GM18873 (cell line): ENCODE measurements at regions not wholly inside any gene's neighbourhood (a gene's known extent, or its start where the extent isn't known, plus 50 kb on each side); places are given as distances from the start of the nearest gene placed in this dataset.

Source experiments
- ATAC-seq: cut with Tn5 transposase; IDR thresholded peaks from one replicate; pipeline ENCODE4 v1.9.1; 2021; ENCODE audit warnings: mild to moderate bottlenecking, moderate library complexity, moderate number of reproducible peaks; ENCODE audit not compliant: unreplicated experiment, low FRiP score

DNA sequence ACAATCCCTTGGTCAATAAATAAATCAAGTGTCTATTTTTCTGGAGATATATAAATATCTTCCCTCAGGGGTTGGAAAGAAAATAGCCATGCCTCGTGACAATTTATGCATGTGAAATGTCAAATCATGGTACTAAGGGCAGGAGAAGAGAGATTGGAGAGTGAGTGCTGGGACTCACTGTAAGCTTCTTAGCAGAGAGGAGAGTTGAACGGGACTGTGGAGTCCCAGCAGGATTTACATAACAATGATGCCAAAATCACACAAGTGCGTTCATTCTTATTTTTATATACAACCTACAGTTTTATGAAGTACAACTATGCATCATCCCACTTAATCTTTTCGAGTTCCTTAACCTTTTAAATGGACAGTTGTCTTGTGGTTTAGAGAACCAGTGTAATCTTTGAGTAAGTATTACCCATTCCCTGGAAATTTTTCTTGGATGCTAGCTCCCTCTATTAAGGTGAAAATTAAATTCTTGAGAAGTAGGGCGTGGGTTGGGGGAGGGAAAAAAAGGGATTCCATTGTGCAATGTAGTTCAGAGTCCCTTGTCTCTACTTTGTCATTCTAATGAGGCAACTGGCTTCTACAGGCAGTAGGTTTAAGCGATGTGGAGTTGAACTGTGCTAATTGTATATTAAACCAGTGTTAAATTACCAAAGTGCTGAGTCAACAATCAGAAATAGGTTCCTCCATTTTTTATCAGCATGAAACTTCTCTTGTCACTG, 143.6 kb upstream of the EPHA4 start:
- ATAC-seq, result no peak

DNA sequence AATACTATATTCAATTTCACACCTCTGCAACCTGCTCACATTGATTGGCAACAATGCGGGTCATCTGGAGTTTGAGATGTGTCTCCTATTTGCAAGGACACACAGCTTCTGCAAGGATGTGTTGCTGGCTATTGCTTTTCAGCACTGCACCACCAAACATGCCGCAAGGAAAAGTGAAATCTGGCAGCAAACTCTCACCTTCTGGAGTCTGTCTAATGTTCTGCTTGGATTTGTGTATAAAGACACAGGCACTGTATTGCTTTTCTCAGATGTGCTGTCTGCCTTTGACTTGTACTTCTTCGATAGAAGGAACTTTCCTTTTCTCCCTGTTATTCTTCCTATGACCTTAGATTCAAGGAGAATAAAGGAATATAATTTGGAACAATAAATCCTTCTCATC, 138.6 kb upstream of the EPHA4 start:
- no peak for ATAC-seq

DNA sequence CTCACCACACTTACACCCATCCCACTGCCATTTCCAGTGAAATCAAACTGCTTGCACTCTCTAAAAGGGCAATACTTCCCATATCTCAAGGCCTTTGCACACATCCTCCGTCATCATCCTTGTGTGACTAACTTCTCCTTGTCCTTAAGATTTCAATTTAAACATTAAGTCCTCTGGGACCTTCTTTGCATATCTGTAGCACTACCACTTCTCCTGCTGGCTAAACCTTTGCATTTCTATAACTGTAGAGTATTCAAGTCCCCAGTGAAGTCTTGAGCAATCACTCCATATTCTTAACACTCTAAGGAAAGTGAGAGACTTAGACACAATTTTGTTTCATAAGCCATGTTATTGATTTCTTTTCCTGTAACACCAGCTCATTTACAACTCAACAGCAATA, 136.8 kb upstream of the EPHA4 start:
- no peak for ATAC-seq

DNA sequence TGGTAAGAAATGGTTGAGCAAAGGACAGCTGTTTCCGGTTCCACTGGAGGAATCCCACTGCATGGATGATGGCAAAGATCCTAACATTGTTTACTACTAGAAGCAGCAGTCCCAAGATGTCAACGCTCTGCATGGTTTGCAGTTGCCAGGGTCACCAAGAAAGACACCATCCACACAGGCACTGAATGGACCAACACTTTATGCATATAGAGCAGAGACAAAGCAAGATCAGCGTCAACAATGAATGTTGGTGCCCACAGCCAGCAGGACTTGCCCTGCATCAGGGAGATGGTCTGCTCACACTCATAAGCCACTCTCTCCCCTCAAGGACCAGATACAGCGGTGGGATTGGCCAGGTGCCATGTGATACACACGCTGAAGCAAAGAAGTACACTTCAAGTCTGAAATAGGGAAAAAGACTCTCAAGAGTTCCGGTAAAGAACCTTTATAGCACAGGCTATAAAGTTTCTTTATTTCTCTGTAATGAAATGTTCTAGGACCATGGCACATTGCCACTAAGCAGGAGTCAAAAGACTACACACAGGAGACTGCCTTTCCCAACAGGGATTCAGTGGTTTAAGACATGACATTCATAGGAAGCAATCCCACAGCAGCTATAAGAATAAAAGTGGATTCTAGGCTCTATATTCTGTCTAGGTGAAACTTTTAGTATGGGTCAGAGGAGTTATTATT, 133.2 kb upstream of the EPHA4 start:
- ATAC-seq, result no peak

DNA sequence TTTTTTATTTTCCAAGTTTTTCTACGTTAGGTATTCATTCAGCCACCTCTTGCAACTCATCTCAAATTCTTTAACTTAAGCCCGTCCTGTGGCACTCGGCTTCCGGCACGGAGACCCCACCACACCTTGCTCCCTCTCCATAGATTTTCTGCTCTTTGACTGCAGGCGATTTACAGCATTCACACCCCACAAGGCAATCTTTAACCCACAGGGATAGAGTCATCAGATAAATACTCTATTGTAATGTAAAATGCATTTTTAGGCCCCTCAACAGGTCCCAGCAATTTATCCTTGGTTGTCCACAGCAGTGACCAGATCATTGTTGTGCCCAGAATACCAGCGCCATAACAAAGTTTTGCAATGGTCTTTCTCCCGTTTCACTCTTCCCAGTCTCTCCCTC, 132.3 kb upstream of the EPHA4 start:
- no peak for ATAC-seq

DNA sequence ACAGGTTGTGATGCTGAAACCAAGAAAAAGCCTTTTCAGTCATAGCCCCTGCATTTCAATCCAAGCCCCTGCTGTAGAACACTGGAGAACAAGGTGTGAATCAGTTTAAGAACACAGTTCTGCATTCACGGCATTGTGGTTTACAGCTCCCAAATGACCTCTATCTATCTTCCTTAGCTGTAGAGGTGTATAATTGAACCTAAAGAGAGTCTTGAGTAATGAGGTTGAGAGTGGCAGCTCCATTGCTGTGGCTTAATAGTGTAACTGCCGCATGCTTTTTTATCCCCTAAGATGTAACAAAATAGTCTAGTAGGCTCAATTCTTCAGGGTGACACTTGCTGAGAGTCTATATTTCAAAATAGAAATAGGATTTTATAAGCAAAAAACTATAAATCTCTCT, 121.3 kb upstream of the EPHA4 start:
- ATAC-seq, result no peak

DNA sequence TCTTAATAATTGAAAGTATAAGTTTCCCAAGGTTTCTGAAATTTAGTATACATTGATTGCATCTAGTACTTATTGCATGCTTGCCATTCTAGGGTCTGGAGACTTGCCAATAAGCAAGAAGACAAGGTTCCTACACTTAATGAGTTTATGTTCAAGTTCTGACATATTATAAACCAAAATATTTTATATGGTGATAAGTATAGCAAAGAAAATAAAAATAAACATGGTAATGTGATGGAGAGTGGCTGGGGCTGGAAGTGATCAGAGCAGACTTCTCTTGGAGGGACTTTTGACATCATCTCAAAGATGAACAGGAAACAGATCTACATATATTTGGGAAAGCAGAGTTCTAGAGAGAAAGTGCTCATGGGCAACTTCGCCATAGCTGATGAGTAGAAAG, 119.5 kb upstream of the EPHA4 start:
- no peak for ATAC-seq

DNA sequence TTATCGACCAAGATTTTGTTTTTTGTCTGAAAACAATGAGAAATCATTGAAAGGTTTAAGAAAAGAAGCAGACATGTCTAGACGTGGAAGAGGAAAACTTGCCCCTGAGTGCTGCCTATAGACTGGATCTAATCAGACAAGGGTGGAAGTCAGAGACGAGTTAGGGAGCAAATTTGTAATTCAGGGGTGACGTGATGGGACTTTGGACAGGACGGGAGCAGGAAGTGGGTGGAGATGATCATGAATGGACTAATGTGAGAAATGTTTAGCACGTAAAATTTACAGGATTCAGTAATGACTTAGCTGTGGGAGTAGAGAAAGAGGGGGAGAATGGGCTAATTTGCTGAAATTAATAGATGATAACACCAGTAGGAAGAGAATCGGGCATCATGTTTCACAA, 117.0 kb upstream of the EPHA4 start:
- no peak for ATAC-seq

DNA sequence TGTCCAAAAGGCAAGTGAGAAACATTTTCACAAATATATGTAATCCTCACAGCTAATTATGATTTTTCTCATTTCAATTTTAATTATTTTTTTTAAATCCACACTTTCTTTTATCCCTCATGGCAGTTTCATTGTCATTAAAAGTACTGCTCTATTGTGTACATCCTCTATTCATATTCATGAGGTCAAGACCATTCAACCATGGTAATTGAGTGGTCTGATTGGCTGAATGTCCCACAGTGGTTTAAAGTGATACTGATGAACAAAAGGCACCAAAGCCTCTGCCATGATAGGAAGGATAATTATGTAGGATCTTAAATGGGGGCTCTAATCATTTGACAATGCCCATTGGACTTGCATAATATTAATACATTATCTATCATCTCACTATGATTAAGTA, 108.4 kb upstream of the EPHA4 start:
- no peak for ATAC-seq

DNA sequence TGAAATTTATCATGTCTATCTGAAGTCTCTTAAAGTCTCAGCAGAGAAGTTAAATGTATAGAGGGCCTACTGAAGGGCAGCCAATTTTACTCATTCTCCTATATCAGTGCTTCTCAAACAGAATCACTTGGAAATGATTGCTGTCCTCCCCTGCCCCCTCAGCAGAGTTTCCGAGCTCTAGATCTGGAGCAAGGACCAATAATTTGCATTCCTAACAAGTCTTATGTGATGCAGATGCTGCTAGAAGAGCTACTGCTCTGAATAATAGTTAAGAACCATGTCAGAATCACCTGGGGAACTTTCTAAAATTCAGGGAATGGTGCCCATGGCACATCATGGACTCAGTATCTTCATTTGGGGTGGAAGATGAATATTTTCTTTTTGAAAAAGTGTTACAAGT, 105.6 kb upstream of the EPHA4 start:
- ATAC-seq, result no peak

DNA sequence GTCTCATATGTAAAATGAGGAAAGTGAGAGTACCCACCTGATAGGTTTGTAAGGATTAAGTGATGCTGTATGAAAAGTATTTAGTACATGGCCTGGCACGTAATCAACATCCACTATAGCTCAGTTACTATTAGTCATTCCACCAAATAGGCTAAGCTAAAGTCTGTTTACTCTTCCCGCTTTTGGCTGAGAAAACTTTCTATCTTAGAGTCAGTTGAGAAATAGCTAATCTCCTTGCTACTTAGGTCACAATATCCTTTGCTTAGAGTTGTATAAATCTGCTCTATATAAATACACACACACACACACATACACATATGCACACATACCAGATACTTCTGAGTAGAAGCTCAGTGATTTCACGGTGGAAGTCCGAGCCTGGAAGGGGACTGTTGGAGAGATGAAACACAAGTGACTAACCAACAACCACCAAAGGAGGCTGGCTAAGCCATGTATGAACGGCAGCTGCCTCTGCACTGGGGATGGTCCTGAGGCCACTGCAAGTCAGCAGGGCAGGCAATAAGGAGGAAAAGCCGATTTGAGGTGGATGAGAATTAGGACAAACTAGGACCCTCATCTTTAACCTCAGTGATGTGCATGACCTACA, 104.6 kb upstream of the EPHA4 start:
- no peak for ATAC-seq

DNA sequence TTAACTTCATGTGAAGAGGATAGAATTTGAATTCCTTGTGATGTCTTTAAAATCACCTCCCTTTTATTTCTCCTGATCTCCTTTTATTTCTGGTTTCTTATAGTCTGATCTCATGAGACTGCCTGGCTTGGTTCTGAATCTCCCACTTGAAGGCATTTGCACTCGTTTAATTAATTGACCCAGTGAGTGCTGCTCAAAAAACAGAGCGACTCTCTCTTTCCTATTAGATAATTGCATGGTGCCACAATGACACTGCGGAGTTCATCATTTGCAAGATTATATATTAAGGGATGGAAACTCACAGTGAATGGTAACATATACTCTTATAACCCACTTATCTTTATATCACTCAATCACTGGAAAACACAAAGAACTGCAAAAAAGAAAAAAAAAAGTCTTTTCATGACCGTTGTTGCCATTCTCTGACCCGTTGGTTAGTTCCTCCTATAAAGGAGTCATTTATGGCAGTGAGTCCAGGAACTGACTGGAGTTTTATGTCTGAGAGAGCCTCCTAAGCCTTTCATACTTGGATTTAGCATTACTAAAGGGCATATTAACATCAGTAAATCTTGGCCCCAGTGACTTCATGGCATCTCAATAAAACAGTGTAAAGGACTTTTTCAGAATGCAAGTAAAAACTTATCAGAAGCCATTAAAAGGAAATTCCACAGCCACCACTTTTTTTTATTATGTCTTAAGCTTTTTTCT, 103.3 kb upstream of the EPHA4 start:
- ATAC-seq, result no peak

DNA sequence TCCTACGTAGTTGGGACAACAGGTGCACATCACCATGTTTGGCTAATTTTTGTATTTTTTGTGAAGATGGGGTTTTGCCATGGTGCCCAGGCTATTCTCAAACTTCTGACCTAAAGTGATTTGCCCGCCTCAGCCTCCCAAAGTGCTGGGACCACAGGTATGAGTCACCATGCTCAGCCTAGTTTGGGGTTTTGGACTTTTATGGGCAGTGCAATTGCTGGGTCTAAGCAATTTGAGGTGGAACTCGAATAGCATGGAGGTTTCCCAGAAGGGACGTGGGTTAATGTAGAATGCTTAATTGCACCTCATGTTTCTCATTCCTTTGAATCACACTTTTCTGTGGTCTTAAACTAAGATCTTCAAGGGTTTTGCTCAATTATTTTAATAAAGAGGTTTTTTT, 102.3 kb upstream of the EPHA4 start:
- ATAC-seq, result no peak

DNA sequence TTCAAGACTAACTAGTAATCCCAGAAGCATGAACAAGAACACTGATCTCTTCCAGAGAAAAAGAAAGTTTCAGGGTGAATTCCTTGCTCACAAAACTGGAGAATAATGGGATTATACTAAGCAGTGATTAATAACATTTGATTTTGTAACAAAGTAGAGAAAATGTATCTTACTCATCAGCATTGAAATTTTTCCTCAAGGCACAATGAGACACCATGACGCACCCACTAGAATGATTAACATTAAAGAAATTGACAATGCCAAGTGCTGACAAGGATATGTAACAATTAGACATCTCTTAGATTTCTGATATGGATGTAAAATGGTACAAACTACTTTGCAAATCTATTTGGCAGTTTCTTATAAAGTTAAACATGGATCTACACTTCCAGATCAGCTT, 101.1 kb upstream of the EPHA4 start:
- no peak for ATAC-seq

DNA sequence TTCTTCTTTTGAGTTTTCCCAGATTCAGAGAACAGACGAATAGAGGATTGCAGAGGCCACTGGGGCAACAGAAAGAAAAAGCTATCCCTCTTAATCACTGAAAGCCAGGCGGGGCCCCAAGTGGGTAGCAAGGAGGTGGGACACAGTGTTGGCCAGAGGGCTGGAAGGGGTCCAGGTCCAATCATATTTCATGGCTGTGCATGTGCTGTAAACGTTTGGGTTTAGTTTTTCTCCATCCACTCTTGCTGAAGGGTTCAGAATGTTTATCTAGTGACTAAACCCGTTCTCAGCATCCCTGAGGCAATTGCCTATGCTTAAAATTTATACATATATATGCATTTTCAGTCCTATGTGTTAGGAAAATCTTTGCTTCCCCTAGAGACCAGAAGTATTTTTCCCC, 99.4 kb upstream of the EPHA4 start:
- ATAC-seq, result no peak

DNA sequence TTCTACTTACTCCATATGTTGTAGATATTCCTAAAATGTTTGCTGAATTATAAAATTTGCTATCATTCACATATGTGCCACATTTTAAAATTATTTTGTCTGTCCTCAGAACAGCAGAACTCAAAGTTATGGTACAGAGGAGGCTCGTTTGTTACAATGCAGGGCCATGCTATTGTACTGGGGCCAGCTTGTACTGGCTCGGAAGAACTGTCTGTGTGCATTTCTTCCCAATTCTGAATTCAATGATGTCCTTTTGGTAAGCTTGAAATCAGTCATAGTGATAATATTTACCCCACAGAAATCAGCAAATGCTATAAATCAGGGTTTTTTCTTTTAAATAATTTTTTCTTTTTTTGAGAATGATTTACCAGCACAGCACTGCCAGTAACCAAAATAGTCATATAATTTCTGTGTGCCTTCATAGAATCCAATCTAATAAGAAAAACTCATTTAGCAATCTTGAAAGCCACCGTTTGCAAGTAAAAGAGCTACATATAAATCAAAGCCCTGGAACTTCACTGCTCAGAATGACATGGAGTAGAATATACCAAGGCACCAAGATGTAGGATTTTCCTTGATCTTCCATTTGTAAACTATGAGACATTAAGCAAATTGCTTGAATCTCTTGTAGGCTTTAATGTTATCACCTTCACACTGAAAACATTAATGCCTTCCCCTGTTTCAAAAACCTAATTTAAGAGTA, 90.7 kb upstream of the EPHA4 start:
- ATAC-seq, result no peak

DNA sequence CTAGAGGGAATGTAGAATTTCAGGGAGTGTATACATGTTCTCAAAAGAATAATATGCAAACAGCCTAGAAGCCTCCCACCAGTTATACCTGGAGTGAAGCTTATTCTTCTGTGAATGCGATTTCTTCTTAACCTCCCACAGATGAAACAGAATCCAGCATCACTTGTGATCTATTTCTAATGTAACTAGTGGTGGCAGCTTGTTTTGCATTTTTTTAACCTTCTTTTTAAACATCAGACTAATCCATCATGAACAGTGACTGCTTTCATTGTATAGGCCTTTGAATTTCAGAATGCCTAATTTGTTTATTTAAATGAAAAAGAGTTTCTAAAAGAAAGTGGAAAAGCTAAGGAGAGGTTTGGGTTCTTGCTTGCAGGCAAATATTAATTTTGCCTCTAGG, 85.7 kb upstream of the EPHA4 start:
- no peak for ATAC-seq

DNA sequence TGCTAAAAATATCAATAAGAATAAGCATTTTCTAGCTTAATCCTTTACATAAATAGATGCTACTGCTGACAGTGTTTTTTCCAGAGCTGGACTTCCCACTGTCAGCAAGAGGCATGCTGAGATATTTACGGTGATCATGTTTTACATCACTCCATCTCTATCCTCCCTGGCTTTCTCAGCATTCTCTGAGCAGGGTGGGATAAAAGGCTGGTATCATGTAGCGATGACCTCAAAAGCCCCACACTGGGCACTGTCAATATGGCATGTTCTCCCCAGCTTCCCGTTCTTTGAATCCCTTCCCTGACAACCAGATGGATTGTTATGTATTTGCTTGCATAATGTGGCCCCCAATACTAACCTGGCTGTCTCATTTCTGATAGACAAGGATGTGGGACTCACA, 83.2 kb upstream of the EPHA4 start:
- no peak for ATAC-seq

DNA sequence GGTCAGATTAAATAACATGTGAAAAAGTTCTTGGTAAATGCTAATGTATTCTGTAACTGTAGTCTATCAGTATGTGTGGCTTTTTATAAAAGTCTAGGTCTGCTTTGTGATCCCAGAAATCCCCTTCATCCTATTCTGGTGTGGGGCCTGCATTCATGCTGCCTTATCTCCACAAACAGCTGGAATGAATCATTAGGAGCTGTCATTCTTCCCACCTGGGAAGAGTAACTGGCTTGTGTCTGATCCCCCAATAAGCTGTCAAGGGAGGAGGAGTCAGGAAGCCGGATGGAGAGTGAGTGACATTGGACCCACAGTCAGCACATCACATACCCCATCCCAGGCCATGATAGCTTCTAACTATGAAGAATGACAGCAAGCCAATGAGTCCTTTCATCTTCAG, 81.1 kb upstream of the EPHA4 start:
- ATAC-seq, result no peak

DNA sequence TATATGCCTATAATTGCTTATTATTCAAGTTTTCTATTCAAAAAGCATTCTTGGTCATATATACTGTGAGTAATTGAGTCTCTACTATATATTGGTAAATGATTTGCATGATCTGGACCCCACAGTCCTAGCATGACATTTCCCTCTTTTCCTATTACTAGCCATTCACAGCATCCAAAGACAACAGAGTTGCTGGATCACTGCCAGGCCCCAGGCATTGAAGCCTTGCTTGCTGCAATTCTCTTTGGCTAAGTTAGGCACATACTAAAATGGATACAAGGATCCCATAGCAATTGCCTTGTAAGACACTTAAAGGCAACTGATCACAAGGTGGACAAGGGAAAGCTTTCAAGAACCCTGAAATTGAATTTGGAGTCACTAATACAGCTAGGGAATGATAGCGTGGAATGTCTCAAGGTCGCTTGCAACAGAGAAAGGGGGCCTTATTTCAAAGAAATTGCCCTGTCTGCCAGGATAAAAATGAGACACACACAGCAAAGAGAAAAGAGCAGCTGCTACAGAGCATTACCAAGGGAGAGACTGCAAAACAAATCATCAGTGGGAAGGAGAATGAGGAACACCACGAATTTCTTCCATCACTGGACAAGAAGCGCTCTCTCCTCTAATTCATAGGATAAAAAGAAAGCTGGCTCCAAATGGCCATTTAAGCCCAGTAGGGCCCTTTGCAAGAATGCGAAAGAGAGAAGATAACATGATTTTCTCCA, 77.1 kb upstream of the EPHA4 start:
- no peak for ATAC-seq
